ENCODE measurements at regions not wholly inside any gene's neighbourhood (a gene's known extent, or its start where the extent isn't known, plus 50 kb on each side); places are given as distances from the start of the nearest gene placed in this dataset.

GRCh38 chr10:2619472-2619871 is 447.9 kb upstream of the PFKP start:
- TF ChIP-seq CTCF (IDR thresholded peaks at IDR 0.05) (no peak), EZH2 (IDR thresholded peaks at IDR 0.05; ENCODE audit: borderline replicate concordance, insufficient read depth, low read depth, low read length, poor library complexity, severe bottlenecking) (no peak)

Measured in B cell (primary cell).